COLO829 (cell line): ENCODE measurements at regions not wholly inside any gene's neighbourhood (a gene's known extent, or its start where the extent isn't known, plus 50 kb on each side); places are given as distances from the start of the nearest gene placed in this dataset.
A peak's percentile ranks its signal among the peaks of the same experiment; 100 is the strongest.

Experiments
- DNase-seq: peaks from one replicate; pipeline ENCODE4 v3.0.0; 2012; ENCODE audit warnings: low spot score

DNA sequence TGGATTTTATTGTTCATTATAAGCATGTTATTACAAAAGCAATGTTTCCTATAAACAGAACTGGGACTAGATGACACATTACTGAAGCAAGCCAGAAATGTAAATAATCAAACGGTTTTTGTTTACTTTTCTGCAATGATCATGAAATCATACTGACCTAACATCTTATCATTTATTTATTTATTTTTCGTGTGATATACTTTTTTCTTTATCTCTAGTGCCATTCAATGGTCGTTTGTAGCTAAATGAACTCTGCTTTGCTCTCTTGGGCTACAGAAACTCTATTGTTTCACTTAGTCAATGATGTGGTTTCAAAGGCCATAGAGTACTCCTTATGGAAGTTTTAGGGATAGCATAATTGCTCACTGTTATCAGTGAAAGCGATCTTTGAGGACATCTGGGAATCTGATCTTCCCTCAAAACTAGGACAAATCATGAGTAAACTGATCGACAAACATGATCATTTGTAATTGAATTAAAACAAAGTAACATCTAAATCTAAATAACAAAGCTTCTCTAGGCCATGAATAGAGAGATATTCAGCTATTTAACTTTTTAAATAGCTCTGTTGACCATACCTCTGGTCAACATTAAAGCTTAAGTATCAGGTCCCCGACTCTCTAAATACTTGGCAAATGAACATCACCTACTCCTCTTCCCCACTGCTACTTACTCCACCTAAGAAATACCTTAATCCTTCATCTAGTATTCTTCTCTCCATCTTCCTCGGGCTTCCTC is 933.4 kb downstream of the TFAP2A start:
- peak; percentile 64 for DNase-seq

- no peak for DNase-seq
These were observed 946.6 kb downstream of the TFAP2A start for GRCh38 chr6:9468277-9468676.

- DNase-seq = no peak
These were observed 947.1 kb downstream of the TFAP2A start for GRCh38 chr6:9467741-9468140.

DNA sequence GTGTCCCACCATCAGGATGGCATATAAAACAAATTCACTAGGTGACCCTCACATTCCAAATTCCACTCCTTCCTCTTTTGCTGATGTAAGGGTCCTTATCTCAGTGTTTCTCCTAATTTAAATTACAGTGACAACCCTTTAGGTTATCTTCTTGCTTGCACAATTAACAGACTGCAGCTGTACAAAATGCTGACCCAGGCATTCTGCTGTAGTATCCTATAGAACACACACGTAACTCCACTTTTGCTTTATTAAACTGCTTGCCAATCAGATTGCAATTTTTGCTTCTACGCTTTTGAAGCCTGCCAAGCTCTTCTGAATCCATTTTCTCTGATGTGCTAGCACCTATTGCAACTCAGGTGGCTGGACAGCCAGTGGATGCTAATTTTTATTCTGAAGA is 950.3 kb downstream of the TFAP2A start:
- no peak for DNase-seq

- no peak for DNase-seq
These were observed 951.6 kb downstream of the TFAP2A start for GRCh38 chr6:9463311-9463710.

DNA sequence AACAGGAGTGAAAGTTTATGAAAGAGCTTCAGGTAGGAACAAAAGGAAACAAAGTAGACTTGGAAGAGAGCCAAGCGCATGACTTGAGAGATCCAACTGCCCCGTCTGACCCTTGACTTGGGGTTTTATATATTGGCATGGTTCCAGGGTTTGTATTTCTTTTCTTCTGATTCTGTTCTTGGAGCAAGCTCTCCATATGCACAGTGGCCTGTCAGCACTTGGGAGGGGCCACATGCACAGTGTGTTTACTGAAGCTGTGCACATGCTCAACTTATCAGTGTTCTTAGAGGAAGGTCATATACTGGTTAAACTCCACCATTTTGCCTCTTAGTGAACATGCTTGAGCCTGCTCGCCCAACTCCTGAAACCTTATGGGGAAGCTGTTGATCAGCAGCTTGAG is 953.7 kb downstream of the TFAP2A start:
- no peak for DNase-seq

DNA sequence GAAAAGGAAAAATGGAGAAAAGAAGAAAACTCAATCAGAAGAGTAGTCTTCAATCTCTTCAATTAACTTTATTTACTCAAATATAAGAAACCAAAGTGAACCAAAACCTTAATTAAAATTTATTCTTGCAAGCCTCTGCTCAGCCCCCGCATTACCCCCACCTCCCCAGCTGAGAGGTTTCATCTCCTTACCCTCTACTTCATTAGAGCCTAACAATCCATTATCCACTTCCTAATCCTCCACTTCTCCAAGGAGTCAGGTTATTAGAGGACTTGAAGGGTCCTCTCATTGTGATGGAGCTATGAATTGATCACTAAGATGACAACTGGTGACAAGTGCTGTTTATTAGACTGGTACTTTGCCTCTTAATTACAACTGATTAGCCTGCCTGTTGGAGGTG is 956.5 kb downstream of the TFAP2A start:
- no peak for DNase-seq

GRCh38 chr6:9455864-9456658 is 958.8 kb downstream of the TFAP2A start:
- peak; percentile 66 for DNase-seq

GRCh38 chr6:9439621-9440330 is 975.1 kb downstream of the TFAP2A start:
- DNase-seq = no peak

- DNase-seq = no peak
These were observed 977.0 kb downstream of the TFAP2A start for GRCh38 chr6:9437836-9438235.

- DNase-seq = no peak
These were observed 979.6 kb downstream of the TFAP2A start for GRCh38 chr6:9435281-9435680.

GRCh38 chr6:9431945-9432344 is 982.9 kb downstream of the TFAP2A start:
- no peak for DNase-seq

GRCh38 chr6:9428421-9429172 is 986.3 kb downstream of the TFAP2A start:
- DNase-seq = no peak

DNA sequence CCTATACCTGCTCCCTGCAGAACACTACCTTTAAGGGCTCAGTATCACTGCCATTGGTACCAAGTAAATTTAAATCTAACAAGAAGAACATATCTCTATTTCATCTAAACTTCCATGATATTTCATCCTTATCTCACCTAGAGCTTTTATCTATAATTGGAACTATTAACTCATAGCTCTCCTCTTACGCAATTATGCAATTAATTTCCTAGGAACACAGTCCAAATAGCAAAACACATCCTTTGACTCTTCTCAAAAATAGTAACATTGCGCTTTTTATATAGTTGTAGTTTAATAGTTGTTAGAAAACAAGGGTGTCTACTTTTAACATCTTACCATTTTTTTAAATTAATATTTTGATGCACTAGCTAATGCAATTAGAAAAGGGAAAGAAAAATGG is 986.8 kb upstream of the SLC35B3 start:
- DNase-seq = no peak

GRCh38 chr6:9420316-9421015 is 985.1 kb upstream of the SLC35B3 start:
- no peak for DNase-seq

DNA sequence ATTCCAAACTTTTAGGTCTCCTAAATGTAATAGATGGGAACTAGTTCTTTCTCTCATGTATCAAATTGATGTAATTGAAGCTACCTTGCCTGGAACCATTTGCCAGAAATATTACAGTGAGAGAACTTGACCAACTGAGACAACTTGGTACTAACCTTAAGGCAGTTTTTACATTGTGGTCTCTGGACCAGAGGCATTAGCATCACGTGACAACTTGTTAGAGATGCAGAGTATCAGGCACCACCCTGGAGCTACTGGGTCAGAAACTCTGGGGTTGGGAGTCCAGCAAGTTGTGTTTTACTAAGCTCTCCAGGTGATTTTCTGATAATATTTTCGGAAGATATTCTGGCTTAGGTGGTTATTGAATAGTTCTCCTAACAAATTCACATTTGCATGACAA is 982.1 kb upstream of the SLC35B3 start:
- no peak for DNase-seq

- DNase-seq = peak; percentile 11
These were observed 977.7 kb upstream of the SLC35B3 start for GRCh38 chr6:9412951-9413559.

- DNase-seq = no peak
These were observed 973.8 kb upstream of the SLC35B3 start for GRCh38 chr6:9409126-9409525.

DNA sequence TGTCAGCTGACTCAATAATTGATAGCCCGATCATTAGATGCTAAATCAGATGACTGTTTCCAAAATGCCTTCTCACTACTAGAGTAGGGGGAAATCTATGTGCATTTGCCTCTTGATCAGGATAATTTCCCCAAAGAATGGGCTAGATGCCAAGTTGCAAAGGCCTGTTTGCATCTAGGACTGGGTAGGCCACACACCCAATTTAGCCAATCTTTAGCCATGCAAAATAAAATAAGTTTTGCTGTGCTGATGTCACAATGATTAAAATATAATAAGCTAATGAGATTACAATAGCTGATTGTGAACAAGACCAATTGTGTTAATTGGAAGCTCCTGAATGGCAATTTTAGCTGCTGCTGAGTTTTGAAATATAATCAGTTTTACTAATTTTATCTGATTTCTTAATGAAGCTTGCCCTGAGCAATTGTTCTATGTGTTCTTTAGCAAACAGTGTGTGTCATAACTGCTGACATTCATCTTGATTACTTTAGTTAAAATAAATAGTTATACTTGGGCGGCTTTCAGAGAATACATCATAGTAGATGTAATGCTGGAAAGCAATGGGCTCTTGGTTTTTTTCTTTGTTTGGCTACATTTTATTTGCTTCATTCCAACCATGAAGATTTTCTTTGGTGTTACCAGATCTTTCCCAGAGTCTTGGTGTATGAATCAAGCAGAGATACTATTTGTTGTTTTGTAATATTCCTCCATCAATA is 973.2 kb upstream of the SLC35B3 start:
- no peak for DNase-seq

DNA sequence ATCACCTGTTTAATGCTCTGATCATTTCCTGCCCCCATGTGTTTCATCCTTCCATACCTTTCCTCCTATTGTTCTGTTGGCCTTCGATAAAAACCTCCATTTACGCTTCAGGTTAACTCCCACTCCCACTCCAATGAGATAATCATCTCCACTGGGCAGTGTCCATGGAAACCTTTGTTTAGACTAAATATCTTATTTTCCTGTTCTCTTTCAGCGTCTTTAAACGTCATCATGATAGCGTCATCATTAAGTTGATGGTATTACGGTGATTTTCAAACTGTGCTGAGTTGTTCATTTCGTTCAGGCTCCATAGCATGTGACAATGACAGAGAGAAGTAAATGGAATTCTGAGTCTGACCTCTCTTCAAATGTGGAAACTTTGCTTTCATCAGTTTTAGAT is 970.5 kb upstream of the SLC35B3 start:
- no peak for DNase-seq

- DNase-seq = no peak
These were observed 970.0 kb upstream of the SLC35B3 start for GRCh38 chr6:9405369-9405768.
